ENCODE measurements at regions not wholly inside any gene's neighbourhood (a gene's known extent, or its start where the extent isn't known, plus 50 kb on each side); places are given as distances from the start of the nearest gene placed in this dataset.

DNA sequence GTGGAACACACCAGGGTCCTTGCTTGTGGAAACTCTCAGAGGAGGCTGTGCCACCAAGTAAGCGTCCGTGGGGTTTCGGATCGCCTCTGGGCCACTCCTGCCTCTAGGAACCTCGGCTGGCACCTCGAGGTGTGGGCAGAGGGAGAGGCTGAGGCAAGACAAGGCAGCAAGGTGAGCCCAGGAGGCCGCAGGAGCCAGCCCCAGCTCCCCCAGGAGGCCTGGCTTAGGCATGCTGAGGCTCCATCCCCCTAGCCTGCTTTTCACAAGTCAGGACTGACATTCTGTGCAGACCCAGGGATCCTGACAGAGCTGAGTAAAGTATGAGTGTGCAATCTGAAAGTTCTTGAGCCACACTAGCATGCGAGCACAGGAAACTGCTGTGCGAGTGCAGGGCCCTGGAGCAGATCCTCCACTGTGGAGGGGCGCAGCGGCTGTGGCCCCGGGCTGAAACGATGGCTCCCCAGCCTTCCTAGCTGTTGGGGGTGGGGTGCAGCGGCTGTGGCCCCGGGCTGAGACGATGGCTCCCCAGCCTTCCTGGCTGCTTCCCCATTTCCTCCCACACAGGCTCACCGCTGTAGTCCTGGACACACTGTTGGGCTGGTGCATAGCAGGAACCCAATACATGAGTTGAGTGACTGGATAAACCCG lies 75.2 kb upstream of the CD93 start (continued):
- TF ChIP-seq SNIP1 (IDR thresholded peaks at IDR 0.05; ENCODE audit: low read depth) (no peak), CREBBP (IDR thresholded peaks at IDR 0.05; ENCODE audit: low read depth, low read length) (no peak), CC2D1A (IDR thresholded peaks at IDR 0.05) (no peak), MCM2 (IDR thresholded peaks at IDR 0.05; ENCODE audit: low read depth) (no peak), MYBL2 (IDR thresholded peaks at IDR 0.05; ENCODE audit: low read depth) (no peak), MYBL2 (CRISPR knock-in tag; IDR thresholded peaks at IDR 0.05; ENCODE audit: borderline replicate concordance) (no peak), PPARD (CRISPR knock-in tag; IDR thresholded peaks at IDR 0.05) (no peak), ZFP30 (CRISPR knock-in tag; IDR thresholded peaks at IDR 0.05; ENCODE audit: borderline replicate concordance) (no peak), SRSF1 (IDR thresholded peaks at IDR 0.05; ENCODE audit: low read depth, low read length) (no peak), EGR1 (conservative IDR thresholded peaks at IDR 0.05) (0 out of 2 replicates have a peak, but pooled peaks have one; percentile 9), SRSF9 (IDR thresholded peaks at IDR 0.05; ENCODE audit: borderline replicate concordance, low read depth, low read length) (no peak), MECOM (CRISPR knock-in tag; IDR thresholded peaks at IDR 0.05) (no peak), BRD4 (IDR thresholded peaks at IDR 0.05) (0 out of 2 replicates have a peak, but pooled peaks have one; percentile 39), MAFG (tag; conservative IDR thresholded peaks at IDR 0.05) (no peak), PHB (CRISPR knock-in tag; IDR thresholded peaks at IDR 0.05) (no peak), HEY1 (CRISPR knock-in tag; IDR thresholded peaks at IDR 0.05; ENCODE audit: borderline replicate concordance) (no peak)
- TF ChIP-seq, protein P1, sequence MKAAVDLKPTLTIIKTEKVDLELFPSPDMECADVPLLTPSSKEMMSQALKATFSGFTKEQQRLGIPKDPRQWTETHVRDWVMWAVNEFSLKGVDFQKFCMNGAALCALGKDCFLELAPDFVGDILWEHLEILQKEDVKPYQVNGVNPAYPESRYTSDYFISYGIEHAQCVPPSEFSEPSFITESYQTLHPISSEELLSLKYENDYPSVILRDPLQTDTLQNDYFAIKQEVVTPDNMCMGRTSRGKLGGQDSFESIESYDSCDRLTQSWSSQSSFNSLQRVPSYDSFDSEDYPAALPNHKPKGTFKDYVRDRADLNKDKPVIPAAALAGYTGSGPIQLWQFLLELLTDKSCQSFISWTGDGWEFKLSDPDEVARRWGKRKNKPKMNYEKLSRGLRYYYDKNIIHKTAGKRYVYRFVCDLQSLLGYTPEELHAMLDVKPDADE (conservative IDR thresholded peaks at IDR 0.05; ENCODE audit: control insufficient read depth, low read depth, low read length) = no peak
- TF ChIP-seq, protein P2, sequence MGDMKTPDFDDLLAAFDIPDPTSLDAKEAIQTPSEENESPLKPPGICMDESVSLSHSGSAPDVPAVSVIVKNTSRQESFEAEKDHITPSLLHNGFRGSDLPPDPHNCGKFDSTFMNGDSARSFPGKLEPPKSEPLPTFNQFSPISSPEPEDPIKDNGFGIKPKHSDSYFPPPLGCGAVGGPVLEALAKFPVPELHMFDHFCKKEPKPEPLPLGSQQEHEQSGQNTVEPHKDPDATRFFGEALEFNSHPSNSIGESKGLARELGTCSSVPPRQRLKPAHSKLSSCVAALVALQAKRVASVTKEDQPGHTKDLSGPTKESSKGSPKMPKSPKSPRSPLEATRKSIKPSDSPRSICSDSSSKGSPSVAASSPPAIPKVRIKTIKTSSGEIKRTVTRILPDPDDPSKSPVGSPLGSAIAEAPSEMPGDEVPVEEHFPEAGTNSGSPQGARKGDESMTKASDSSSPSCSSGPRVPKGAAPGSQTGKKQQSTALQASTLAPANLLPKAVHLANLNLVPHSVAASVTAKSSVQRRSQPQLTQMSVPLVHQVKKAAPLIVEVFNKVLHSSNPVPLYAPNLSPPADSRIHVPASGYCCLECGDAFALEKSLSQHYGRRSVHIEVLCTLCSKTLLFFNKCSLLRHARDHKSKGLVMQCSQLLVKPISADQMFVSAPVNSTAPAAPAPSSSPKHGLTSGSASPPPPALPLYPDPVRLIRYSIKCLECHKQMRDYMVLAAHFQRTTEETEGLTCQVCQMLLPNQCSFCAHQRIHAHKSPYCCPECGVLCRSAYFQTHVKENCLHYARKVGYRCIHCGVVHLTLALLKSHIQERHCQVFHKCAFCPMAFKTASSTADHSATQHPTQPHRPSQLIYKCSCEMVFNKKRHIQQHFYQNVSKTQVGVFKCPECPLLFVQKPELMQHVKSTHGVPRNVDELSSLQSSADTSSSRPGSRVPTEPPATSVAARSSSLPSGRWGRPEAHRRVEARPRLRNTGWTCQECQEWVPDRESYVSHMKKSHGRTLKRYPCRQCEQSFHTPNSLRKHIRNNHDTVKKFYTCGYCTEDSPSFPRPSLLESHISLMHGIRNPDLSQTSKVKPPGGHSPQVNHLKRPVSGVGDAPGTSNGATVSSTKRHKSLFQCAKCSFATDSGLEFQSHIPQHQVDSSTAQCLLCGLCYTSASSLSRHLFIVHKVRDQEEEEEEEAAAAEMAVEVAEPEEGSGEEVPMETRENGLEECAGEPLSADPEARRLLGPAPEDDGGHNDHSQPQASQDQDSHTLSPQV (IDR thresholded peaks at IDR 0.05) = peak; percentile 82
- TF ChIP-seq, protein P3, sequence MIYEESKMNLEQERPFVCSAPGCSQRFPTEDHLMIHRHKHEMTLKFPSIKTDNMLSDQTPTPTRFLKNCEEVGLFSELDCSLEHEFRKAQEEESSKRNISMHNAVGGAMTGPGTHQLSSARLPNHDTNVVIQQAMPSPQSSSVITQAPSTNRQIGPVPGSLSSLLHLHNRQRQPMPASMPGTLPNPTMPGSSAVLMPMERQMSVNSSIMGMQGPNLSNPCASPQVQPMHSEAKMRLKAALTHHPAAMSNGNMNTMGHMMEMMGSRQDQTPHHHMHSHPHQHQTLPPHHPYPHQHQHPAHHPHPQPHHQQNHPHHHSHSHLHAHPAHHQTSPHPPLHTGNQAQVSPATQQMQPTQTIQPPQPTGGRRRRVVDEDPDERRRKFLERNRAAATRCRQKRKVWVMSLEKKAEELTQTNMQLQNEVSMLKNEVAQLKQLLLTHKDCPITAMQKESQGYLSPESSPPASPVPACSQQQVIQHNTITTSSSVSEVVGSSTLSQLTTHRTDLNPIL (CRISPR knock-in tag; IDR thresholded peaks at IDR 0.05) = no peak
- TF ChIP-seq, protein P4, sequence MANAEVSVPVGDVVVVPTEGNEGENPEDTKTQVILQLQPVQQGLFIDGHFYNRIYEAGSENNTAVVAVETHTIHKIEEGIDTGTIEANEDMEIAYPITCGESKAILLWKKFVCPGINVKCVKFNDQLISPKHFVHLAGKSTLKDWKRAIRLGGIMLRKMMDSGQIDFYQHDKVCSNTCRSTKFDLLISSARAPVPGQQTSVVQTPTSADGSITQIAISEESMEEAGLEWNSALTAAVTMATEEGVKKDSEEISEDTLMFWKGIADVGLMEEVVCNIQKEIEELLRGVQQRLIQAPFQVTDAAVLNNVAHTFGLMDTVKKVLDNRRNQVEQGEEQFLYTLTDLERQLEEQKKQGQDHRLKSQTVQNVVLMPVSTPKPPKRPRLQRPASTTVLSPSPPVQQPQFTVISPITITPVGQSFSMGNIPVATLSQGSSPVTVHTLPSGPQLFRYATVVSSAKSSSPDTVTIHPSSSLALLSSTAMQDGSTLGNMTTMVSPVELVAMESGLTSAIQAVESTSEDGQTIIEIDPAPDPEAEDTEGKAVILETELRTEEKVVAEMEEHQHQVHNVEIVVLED (CRISPR knock-in tag; IDR thresholded peaks at IDR 0.05) = no peak
- TF ChIP-seq, protein P5, sequence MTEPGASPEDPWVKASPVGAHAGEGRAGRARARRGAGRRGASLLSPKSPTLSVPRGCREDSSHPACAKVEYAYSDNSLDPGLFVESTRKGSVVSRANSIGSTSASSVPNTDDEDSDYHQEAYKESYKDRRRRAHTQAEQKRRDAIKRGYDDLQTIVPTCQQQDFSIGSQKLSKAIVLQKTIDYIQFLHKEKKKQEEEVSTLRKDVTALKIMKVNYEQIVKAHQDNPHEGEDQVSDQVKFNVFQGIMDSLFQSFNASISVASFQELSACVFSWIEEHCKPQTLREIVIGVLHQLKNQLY (CRISPR knock-in tag; conservative IDR thresholded peaks at IDR 0.05) = no peak
